ENCODE measurements at regions not wholly inside any gene's neighbourhood (a gene's known extent, or its start where the extent isn't known, plus 50 kb on each side); places are given as distances from the start of the nearest gene placed in this dataset.

GRCh38 chr9:36750630-36751029, 177.9 kb downstream of the MELK start:
- no peak overlapping the region for H3K4me3 ChIP-seq (replicated peaks in 1 of 3)
- no peaks in the 10 kb centered on the region for H3K27me3 ChIP-seq
- no peaks in the 10 kb centered on the region for H3K9me3 ChIP-seq
- no peaks in the 10 kb centered on the region for H3K4me1 ChIP-seq
- H3K36me3 ChIP-seq: no peaks in the 10 kb centered on the region
- no peak overlapping the region for H3K27ac ChIP-seq
- intact Hi-C loops (cut with DNase I): no loop called here
- TF ChIP-seq POLR2A (IDR thresholded peaks at IDR 0.05): no peak
- TF ChIP-seq, protein P1, sequence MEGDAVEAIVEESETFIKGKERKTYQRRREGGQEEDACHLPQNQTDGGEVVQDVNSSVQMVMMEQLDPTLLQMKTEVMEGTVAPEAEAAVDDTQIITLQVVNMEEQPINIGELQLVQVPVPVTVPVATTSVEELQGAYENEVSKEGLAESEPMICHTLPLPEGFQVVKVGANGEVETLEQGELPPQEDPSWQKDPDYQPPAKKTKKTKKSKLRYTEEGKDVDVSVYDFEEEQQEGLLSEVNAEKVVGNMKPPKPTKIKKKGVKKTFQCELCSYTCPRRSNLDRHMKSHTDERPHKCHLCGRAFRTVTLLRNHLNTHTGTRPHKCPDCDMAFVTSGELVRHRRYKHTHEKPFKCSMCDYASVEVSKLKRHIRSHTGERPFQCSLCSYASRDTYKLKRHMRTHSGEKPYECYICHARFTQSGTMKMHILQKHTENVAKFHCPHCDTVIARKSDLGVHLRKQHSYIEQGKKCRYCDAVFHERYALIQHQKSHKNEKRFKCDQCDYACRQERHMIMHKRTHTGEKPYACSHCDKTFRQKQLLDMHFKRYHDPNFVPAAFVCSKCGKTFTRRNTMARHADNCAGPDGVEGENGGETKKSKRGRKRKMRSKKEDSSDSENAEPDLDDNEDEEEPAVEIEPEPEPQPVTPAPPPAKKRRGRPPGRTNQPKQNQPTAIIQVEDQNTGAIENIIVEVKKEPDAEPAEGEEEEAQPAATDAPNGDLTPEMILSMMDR (IDR thresholded peaks at IDR 0.05): no peak
- 59 to 61% methylated on average over 3 of the region's 3 CpGs for WGBS, 2 donors
- DNase-seq: no peak

DNA sequence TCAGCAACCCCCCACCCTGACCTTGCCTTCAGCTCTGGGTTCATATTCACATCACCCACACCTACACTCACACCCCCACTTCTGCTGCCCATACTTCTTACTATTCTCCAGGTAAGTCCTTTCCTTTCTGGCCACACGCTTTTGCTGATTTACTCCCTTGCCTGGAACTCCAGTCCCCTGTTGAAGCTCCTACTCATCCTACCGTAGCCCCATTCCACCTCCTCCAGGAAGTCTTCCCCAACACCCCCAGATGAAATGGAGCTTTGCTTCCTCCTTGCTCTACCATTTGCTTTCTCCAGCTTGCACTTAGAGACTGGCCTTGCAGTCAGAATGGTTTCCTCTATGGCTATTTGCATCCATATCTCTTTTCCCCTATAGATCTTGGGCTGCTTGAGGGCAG, 182.3 kb downstream of the MELK start:
- no peaks in the 10 kb centered on the region for H3K9me3 ChIP-seq
- H3K4me1 ChIP-seq: no peaks in the 10 kb centered on the region
- no peaks in the 10 kb centered on the region for H3K36me3 ChIP-seq
- DNase-seq: no peak
- WGBS, 2 donors: 81 to 88% methylated on average over 1 of the region's 2 CpGs
- no peak for TF ChIP-seq POLR2A (IDR thresholded peaks at IDR 0.05)
- TF ChIP-seq, protein P1 (IDR thresholded peaks at IDR 0.05): no peak
- no peak overlapping the region for H3K27ac ChIP-seq
- no peak overlapping the region for H3K4me3 ChIP-seq (replicated peaks in 1 of 3)
- H3K27me3 ChIP-seq: no peaks in the 10 kb centered on the region
- intact Hi-C loops (cut with DNase I): no loop called here

GRCh38 chr9:36759141-36759540, 186.4 kb downstream of the MELK start:
- Histone ChIP-seq H3K4me3 (replicated peaks in 1 of 3) (no peak overlapping the region), H3K27me3 (no peaks in the 10 kb centered on the region), H3K27ac (no peak overlapping the region), H3K9me3 (no peaks in the 10 kb centered on the region), H3K4me1 (no peaks in the 10 kb centered on the region), H3K36me3 (no peaks in the 10 kb centered on the region)
- intact Hi-C loops (cut with DNase I): no loop called here
- 51 to 54% methylated on average over 4 of the region's 4 CpGs for WGBS, 2 donors
- no peak for DNase-seq
- no peak for TF ChIP-seq POLR2A (IDR thresholded peaks at IDR 0.05)
- TF ChIP-seq, protein P1 (IDR thresholded peaks at IDR 0.05): no peak

DNA sequence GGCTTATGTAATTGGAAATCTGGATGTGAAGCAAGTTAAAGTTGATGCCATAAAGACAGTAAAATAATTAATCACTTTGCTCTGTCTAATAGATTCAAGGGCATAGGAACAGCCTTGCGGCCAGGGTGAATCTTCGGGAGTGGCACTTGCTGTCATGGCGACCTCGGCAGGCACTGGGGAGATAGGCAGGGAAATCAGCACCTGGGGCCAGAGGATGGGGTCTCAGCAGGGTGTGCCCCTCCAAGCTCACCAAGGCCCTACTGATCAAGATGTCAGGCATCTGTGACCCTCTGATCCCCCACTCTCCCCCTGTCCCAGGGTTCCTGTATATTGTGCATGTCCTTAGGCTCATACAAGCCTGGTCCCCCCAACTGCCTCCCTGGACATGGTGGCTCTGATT, 187.3 kb downstream of the MELK start:
- intact Hi-C loops (cut with DNase I): no loop called here
- Histone ChIP-seq H3K27me3 (no peaks in the 10 kb centered on the region), H3K4me3 (replicated peaks in 1 of 3) (no peak overlapping the region), H3K27ac (no peak overlapping the region), H3K4me1 (no peaks in the 10 kb centered on the region), H3K9me3 (no peaks in the 10 kb centered on the region), H3K36me3 (no peaks in the 10 kb centered on the region)
- no peak for TF ChIP-seq POLR2A (IDR thresholded peaks at IDR 0.05)
- TF ChIP-seq, protein P1 (IDR thresholded peaks at IDR 0.05): no peak
- DNase-seq: no peak
- WGBS, 2 donors: 76 to 79% methylated on average over 4 of the region's 4 CpGs

DNA sequence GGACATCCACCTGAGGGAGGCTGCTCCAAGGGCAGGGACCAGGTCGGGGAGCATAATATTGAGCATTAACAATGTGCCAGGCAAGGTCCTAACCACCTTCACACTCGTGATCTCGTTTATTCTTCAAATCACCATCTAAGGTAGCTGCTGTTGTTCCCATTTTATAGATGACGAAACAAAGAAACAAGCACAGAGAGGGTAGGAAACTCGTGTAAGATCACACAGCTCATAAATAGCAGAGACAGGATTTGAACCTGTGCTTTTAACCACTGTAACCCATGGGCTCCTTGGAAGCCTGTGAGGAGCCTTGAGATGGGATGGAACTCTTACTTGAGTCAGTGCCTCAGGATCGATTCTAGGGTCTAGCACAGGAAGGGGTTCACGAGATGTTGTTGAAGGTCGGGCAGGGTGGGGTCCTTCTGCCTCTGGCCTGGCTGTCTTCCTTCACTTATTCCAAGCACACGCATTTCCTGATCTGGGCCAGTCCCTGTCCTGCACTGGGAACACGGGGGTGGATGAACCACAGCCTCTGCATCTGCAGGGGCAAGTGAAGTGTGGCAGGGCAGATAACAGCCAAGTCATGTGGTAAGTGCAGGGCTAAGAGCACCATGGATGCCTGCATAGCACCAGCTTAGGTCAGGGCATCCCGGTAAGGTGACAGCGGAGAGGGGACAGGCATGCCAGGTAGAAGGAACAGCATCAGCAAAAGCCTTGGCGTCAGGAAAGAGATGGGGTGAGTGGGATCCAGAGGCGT, 188.1 kb downstream of the MELK start:
- intact Hi-C loops (cut with DNase I): no loop called here
- no peaks in the 10 kb centered on the region for H3K27me3 ChIP-seq
- WGBS, 2 donors: 73 to 81% methylated on average over 14 of the region's 14 CpGs
- no peaks in the 10 kb centered on the region for H3K36me3 ChIP-seq
- DNase-seq: no peak
- no peaks in the 10 kb centered on the region for H3K4me1 ChIP-seq
- no peak overlapping the region for H3K27ac ChIP-seq
- H3K9me3 ChIP-seq: no peaks in the 10 kb centered on the region
- TF ChIP-seq POLR2A (IDR thresholded peaks at IDR 0.05): no peak
- TF ChIP-seq, protein P1 (IDR thresholded peaks at IDR 0.05): no peak
- no peak overlapping the region for H3K4me3 ChIP-seq (replicated peaks in 1 of 3)
